ENCODE measurements at regions not wholly inside any gene's neighbourhood (a gene's known extent, or its start where the extent isn't known, plus 50 kb on each side); places are given as distances from the start of the nearest gene placed in this dataset.

- TF ChIP-seq CTCF (IDR thresholded peaks at IDR 0.05), result no peak
- no peak for TF ChIP-seq POLR2A (IDR thresholded peaks at IDR 0.05)
Observed at GRCh38 chr7:108947526-108947925, 377.9 kb downstream of the DNAJB9 start.

Data from uterus (tissue), 2 donors.